Inflammatory macrophage (primary cell): ENCODE measurements at regions not wholly inside any gene's neighbourhood (a gene's known extent, or its start where the extent isn't known, plus 50 kb on each side); places are given as distances from the start of the nearest gene placed in this dataset.
"Not testable (repeated sequence)": the region's sequence is repeated elsewhere in the genome, so short reads cannot be mapped to it uniquely, and the experiment has no call there.

ENCODE experiments used
- DNase-seq, 2 donors: peaks; one replicate each; pipeline ENCODE4 v3.0.0-alpha.2; 2020 to 2022

GRCh38 chr19:5257155-5258045 lies 83.2 kb downstream of the PTPRS start:
- no peak for DNase-seq

GRCh38 chr19:5255602-5256231 lies 84.9 kb downstream of the PTPRS start:
- no peak for DNase-seq

GRCh38 chr19:5254944-5255343 lies 85.7 kb downstream of the PTPRS start:
- no peak for DNase-seq

GRCh38 chr19:5254543-5254942 lies 86.1 kb downstream of the PTPRS start:
- DNase-seq = no peak

- no peak for DNase-seq
Measured at GRCh38 chr19:5253406-5254110, 87.1 kb downstream of the PTPRS start.

GRCh38 chr19:5251096-5252065 lies 89.2 kb downstream of the PTPRS start:
- no peak for DNase-seq

DNA sequence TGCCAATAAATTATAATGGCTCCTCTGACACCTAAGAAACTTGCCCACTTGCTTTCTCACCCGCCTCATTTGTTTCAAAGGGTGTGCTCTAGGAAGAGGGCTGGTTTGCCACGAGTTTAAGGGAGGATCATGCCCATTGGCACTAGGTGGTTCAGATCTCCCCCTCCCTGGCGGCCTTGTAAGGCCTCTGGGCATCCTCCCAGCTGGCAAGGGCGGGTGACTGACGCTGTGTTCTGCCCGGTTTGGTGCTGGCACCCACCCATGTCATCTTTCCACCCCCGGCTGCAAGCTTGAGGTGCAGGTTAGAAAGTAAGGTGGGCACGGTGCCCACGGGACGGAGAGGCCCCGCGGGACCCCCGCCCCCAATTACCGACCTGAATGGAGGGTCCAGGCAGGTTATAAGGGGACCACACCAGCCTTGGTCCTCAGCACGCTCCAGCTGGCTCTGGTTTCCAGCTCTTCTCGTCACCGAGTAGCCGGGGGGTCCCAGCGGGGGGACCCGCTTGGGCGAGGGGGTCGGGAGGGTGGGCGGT lies 90.4 kb downstream of the PTPRS start:
- DNase-seq = no peak

DNA sequence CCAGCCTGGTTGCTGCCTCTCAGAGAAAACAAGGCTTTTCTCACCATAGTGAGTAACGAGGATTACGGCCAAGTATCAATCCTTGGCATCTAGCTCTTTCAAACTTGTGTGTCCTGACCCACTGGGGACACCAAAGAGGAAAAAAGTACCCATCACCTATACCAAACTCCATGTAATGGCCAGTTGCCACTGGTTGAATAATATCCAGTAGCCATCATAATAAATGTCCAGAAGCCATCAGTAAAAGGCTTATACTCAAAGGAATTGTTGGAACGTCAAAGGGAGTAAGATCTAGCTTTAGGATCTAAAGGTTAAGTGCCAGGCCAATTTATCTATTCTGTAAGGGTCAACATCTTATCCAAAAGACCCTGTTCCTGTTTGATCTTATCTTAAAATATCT lies 91.1 kb downstream of the PTPRS start:
- DNase-seq = no peak

- DNase-seq = no peak
Measured at GRCh38 chr19:5247957-5248705, 92.5 kb downstream of the PTPRS start.

DNA sequence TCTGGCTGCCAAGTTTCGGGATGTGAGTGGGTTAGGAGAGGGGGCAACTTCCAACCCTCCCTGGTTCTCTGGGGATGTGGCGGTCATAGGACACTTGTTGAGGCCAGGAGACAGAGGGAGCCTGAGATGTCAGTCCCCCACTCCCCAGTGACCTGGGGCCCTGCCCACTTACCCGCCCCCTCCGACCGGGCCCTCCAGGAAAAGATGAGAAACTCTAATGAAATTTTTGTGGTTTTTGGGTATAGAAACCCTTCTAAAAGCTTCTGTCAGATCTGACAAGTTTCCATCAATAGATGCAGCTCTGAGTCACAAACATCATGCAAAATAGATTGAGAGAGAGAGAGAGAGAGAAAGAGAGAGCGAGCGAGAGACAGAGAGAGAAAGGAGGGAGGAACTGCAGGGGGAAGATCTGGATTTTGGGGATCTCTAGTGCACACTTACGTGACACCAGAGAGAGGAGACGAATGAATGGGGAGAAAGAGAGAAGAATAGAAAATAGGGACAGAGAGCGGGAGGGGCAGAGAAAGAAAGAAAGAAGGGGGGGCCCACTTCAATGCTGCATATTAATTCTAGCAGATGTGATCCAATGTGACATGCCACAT lies 94.0 kb downstream of the PTPRS start:
- DNase-seq = no peak

DNA sequence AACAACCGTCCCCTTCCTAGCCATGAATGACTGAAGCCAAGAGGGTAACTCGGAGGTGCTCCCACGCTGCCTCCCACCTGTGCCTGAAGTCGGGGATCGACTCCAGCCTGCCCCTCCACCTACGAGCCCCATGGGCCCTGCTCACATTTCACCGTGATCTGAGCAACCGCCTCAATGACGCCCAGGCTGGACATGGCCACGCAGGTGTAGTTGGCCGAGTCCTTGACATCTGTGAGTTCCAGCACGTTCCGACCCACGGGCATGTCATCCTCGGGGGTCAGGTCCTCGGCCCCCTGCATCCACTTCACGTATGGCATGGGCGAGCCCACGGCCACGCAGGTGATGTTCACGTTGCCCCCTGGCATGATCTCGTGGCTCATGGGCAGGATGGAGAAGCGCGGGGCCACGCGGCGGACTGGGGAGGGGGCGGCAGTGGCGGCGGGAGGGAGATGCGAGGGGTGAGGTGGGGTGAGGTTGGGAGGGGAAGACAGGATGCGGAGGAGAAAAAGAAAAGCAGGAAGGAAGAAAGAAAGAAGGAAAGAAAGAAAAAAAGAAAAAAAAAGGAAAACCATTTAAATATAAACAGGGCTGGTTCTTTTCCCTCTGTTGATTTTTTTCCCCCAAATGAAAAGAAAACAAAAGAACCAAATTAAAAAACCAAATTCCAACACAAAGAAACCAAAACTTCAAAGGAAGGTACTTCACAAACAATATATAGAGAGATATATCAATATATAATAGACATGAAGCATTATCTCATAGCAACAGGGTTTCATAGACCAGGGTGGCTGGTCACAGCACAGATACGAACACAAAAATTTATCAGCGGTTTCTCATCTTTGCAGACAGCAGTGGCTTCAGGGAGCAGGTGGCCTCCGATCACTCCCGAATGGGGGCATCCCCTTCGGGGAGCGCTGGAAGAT lies 94.7 kb downstream of the PTPRS start:
- no peak for DNase-seq

GRCh38 chr19:5244351-5244750 lies 96.3 kb downstream of the PTPRS start:
- DNase-seq = no peak

- no peak for DNase-seq
Measured at GRCh38 chr19:5243878-5244277, 96.7 kb downstream of the PTPRS start.

- not testable (repeated sequence) for DNase-seq
Measured at GRCh38 chr19:5241896-5242295, 98.7 kb downstream of the PTPRS start.

GRCh38 chr19:5240011-5240410 lies 100.6 kb downstream of the PTPRS start:
- DNase-seq = no peak

- DNase-seq = no peak
Measured at GRCh38 chr19:5238700-5239099, 101.9 kb downstream of the PTPRS start.

- DNase-seq = no peak
Measured at GRCh38 chr19:5237939-5238480, 102.6 kb downstream of the PTPRS start.

DNA sequence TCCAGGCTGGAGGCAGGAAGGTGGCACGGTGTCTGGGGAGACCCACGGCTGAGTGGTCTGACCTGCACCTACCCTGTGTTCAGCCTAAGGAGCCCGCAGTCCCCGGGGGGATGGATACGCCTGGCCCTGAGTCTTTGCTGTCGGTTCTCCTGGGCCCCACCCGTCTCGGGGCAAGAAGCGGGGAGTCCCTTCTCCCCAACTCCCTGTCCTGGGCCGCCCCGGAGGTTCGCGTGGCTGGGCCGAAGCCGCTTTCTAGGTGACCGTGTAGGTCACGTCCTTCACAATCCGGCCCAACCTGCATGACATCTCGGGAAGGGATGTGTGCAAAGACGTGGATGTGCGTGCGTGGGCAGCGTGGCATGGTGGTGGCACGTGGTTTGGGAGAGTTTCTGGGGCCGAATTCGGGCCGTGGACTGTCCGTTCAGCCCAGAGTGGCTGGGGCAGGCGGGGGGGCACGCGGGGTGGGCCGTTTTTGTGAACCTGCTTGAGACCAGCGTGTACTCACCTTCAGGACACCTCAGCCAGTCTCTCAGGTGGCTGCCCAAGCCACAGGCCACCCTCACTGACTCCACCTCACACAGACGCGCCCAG lies 103.3 kb downstream of the PTPRS start:
- DNase-seq = no peak
